M059J (cell line): ENCODE measurements at regions not wholly inside any gene's neighbourhood (a gene's known extent, or its start where the extent isn't known, plus 50 kb on each side); places are given as distances from the start of the nearest gene placed in this dataset.

Source experiments
- DNase-seq: peaks from one replicate; pipeline ENCODE4 v3.0.0-alpha.2; 2012; ENCODE audit warnings: low read depth

DNA sequence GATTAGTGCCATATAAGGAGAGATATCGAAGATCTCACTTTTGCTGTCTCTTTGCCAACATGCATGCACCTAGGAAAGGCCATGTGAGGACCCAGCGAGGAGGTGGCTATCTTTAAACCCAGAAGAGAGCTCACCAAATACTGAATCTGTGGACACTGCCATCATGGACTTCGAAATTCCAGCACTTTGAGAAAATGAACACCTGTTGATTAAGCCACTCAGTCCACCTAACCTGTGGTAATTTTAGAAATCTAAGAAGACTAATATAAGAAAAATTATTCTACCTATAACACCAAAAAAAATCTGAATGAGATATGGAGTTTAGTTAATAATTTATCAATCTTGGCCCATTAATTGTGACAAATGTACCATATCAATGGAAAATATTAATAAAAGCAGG, 193.6 kb upstream of the CARD18 start:
- DNase-seq: no peak

- DNase-seq: no peak
Measured at GRCh38 chr11:105332171-105332570, 192.6 kb upstream of the CARD18 start.

DNA sequence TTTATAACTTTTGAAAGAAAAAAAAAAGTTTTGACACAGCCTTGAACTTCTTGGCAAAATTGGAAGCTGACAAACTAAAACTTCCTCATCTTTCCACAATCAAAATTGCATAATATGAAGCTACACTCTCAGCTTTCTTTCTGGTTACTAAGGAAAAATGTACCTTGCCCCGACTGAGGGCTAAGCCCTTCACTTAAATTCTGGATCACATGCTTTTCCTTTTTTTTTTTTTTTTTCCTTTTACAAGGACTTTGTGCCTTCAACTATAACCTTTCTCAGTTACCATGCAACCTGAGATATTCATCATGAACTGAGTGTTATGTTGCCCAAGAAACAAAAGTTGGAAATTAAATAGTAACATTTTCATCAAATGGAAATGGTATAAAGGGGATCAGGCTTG, 188.5 kb upstream of the CARD18 start:
- no peak for DNase-seq

DNA sequence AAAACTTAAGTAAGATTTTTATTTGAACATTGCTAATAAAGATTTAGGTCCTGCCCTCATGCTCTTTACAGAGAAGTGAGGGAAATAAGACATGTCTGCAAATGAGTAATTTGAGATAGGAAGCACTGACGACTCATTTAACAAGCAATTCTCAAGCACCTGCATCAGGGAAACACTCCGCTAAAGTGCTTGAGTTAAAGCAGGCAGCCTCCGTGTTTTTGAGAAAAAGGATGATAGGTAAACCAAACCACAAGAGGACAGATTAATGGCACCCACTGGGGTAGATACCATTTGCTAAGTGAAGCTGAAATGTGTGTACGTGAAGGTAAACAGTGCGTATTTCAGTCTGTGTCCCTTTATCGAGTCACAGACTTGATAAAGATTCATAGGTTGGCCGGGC, 184.6 kb upstream of the CARD18 start:
- DNase-seq: no peak

GRCh38 chr11:105321696-105322095, 182.1 kb upstream of the CARD18 start:
- DNase-seq: no peak

- DNase-seq: peak; percentile 9
Measured at GRCh38 chr11:105315287-105315686, 175.7 kb upstream of the CARD18 start.

DNA sequence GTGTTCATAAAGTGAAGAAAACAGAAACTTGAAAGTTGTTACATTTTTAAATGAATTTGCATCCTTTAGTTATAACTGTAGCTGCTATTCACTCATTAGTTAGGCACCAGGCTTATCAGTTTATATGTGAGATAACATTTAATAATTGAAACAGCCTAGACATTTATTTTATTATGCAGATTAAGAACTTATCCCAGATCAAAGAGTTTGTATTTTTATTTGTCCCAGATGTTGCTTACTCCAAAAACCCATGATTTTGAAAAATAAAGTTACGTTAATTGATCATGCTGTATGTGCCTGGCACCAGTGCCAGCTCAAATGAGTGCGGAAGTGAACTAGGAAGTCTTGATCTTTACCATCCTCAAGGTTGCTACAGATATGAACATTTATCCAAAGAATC, 172.7 kb upstream of the CARD18 start:
- DNase-seq: no peak

- DNase-seq: peak; percentile 68
Measured at GRCh38 chr11:105298630-105299029, 159.1 kb upstream of the CARD18 start.

- no peak for DNase-seq
Measured at GRCh38 chr11:105298174-105298573, 158.6 kb upstream of the CARD18 start.

DNA sequence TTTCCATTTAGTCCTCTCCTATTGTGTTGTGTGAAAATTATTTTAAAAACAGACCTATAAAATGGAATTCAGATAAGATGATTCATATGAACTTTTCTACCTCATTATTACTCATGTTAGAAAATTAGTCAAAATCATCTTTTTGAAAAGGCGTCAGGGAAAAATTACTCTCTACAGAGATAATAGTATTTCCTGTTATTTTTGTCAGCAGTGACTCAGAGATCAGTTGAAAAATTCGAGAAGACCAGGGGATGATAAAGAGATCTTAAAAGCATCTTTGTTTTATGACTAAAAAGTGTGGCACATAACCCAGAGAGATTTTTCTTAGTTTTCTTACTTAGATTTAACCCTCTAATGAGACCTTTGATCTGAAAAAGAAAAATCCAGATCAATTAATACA, 157.9 kb upstream of the CARD18 start:
- DNase-seq: peak; percentile 60

DNA sequence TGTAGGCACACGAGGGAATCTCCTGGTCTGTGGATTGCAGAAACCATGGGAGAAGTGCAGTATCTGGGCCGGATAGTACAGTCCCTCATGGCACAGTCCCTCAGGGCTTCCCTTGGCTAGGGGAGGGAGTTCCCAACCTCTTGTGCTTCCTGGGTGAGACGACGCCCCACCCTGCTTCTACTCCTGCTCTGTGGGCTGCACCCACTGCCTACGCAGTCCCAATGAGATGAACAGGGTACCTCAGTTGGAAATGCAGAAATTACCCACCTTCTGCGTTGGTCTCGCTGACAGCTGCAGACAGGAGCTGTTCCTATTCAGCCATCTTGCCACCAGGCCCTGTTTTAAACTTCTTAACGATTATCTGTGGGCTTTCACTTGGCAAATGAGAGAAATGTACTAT, 157.2 kb upstream of the CARD18 start:
- DNase-seq: no peak

DNA sequence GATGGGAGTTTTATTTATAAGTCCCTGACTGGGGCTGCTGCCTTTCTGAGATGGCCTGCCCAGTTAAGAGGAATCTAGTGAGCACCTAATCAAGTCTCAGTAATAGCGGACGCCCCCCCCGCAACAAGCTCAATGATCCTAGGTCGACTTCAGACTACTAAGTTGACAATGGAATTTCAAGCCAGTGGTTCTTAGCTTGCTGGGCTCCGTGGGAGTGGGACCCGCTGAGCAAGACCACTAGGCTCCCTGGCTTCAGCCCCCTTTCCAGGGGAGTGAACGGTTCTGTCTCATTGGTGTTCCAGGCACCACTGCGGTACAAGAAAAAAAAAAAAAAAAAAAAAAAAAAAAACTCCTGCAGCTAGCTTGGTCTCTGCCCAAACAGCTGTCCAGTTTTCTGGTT, 156.8 kb upstream of the CARD18 start:
- DNase-seq: no peak

DNA sequence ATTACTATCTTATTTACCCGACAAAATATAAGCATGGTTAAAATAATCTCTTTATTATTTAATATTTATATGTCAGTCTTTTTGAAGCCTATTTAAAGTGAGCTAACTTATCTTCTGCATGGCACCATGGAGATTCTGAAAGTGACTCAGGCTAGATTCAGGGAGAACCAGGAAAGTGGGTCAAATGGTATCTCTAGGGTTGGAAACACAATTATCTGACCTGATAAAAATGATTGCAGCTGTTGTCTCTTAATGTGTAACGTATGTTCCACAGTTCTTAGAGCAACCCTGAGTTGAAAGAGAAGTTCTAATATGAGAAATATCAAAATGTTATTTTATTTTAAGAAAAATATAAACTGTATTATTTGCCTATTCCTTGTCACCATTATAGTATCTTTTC, 143.1 kb upstream of the CARD18 start:
- DNase-seq: no peak

DNA sequence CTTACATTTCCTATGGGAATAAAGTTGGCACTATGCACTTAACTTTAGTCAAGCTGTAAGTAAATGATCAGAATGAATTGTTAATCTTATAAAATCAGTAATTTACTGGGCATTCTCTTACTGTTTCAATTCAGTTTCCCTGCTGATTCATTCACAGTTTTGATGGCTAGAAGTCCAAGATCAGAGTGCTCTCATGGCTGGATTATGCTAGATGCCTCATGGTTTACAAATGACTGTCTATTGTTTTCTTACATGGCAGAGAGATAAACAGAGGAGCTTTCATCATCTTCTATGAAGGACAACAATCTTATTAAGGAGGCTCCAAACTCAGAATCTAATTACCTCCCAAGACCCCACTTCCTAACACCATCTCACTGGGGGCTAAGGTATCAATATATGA, 135.1 kb upstream of the CARD18 start:
- no peak for DNase-seq

DNA sequence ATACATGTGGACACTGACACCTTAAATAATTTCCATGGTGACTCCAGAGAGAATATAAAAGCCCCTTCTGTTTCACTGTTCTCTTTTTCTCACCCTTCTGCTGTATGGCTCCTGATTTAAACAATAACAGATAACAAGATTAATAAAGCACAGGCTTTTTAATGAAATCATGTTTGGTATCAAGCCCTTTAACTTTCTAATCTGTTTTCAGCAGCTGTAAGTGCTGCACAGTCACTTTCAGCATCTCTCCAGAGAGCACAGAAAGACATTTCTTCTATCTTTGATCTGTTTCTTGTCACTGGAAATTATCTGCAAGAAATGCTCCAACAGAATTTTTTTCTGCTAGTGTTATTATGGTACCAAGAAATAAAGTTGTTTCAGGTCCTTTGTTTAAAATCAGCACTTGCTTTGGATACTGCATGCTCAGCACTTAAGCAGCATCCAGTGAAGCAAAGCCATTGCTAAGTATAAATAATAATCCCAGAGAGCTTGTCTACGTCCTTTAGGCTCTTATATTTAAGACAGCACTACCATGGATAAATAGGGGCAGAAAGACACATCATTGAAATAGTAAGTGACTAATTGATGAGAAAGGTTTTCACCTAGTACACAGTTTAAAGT, 134.2 kb upstream of the CARD18 start:
- DNase-seq: no peak

- DNase-seq: no peak
Measured at GRCh38 chr11:105269862-105270261, 130.3 kb upstream of the CARD18 start.

GRCh38 chr11:105268404-105269062, 129.0 kb upstream of the CARD18 start:
- no peak for DNase-seq

DNA sequence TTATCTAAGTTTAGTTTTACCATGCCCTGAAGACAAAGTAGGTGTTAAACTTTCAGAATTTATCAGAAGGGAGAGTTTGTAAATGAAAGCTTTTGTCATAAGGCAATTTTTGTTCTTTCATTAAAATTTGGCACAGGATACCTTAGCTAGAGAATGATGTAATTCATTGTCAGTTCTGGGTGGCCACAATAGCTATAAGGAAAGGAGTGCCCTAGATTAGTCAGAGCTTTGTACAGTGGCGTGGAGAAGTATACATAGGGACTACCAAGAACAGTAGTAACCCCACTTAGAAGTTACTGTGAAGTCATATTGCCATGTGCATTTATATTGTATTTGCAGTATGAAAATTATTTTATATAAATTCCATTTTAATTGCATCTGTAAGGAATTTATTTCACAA, 126.3 kb upstream of the CARD18 start:
- DNase-seq: peak; percentile 5

- DNase-seq: no peak
Measured at GRCh38 chr11:105260976-105261375, 121.4 kb upstream of the CARD18 start.

DNA sequence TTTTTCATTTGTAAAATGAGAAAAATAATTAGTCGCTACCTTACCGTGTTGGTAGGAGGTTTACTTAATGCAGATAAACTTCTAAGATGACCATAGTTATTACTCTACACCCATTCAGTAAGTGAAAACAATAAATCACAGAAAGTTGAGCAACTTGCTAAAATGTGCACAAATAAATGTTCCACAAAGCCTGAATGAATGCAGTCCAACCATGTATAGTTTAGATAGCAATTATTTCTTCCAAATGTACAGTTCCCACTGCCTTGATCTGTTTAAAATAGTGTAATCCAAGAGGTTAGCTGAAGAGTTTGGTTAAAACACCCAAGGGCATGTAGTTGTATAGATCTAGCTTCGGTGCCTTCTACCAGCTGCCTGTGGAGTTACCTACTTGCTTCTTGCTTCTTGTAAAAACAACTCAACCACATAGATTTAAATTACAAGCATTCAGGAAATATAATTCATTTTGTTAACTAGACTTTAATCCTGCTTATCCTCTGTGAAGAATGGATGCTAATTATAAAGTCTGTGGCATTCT, 106.3 kb upstream of the CARD18 start:
- peak; percentile 73 for DNase-seq

DNA sequence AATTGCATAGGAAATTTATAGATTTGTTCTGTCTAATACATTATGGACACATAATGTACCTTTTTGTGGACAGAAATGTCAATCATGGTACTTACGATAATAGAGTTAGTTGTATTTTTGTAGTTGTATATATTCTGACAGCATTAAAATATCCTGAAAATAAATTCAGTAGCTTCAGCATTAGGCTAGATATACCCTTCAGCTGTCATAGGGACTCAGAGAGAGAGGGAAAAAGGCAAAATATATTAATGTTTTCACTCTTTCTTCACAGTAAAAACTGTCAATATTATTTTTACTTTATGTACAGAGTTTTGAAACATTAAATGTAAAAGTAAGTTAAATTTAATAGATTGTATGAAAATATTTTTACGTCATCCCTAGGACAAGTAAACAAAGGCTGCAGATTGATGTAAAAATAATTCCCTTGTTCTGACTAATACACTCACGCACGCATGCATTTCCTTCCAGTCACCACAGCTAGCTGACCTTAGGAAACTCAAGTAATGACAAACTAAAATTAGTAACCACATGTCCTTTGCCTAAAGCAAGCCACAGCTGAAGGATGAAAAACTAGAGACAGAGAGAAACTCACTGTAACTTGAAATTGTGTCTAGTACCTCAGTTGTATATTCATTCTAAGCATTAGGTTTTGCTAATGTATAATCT, 104.7 kb upstream of the CARD18 start:
- peak; percentile 95 for DNase-seq

- DNase-seq: no peak
Measured at GRCh38 chr11:105241136-105241535, 101.6 kb upstream of the CARD18 start.

- DNase-seq: peak; percentile 76
Measured at GRCh38 chr11:105236664-105237063, 97.1 kb upstream of the CARD18 start.
